ENCODE measurements at regions not wholly inside any gene's neighbourhood (a gene's known extent, or its start where the extent isn't known, plus 50 kb on each side); places are given as distances from the start of the nearest gene placed in this dataset.

GRCh38 chr3:3625544-3626271, 173.5 kb upstream of the LRRN1 start:
- TF ChIP-seq IRF1 (CRISPR knock-in tag; IDR thresholded peaks at IDR 0.05; ENCODE audit: borderline replicate concordance) (no peak), ZFX (CRISPR knock-in tag; IDR thresholded peaks at IDR 0.05) (no peak), ATF3 (IDR thresholded peaks at IDR 0.05) (no peak), ATF3 (CRISPR knock-in tag; conservative IDR thresholded peaks at IDR 0.05) (no peak), RAD21 (CRISPR knock-in tag; conservative IDR thresholded peaks at IDR 0.05 in 1 of 2, IDR thresholded peaks at IDR 0.05 in 1 of 2) (no peak), ILK (tag; IDR thresholded peaks at IDR 0.05; ENCODE audit: borderline replicate concordance, low read depth) (no peak), POLR2AphosphoS5 (IDR thresholded peaks at IDR 0.05; ENCODE audit: control insufficient read depth, insufficient read depth, low read depth, low read length) (no peak), BCOR (IDR thresholded peaks at IDR 0.05) (no peak), SRF (CRISPR knock-in tag; IDR thresholded peaks at IDR 0.05) (no peak), CREBBP (IDR thresholded peaks at IDR 0.05; ENCODE audit: low read depth, low read length) (no peak), ZNF274 (IDR thresholded peaks at IDR 0.05; ENCODE audit: borderline replicate concordance, low read depth, low read length) (no peak)

Data from K562 (cell line).